Stomach smooth muscle (tissue), 2 donors: ENCODE measurements at regions not wholly inside any gene's neighbourhood (a gene's known extent, or its start where the extent isn't known, plus 50 kb on each side); places are given as distances from the start of the nearest gene placed in this dataset.

Experiments used
- H3K27ac ChIP-seq: one replicate; pipeline ENCODE4 v1.7.0; 2013; ENCODE audit warnings: mild to moderate bottlenecking, low read length, inconsistent platforms
- H3K27me3 ChIP-seq, 2 donors: one replicate each; pipeline ENCODE4 v1.7.0; 2013; ENCODE audit warnings: low read length in 2 of 2; ENCODE audit not compliant: insufficient read depth in 2 of 2, control insufficient read depth in 1 of 2
- H3K36me3 ChIP-seq, 2 donors: one replicate each; pipeline ENCODE4 v1.7.0; 2013; ENCODE audit warnings: low read length in 2 of 2; ENCODE audit not compliant: control insufficient read depth in 2 of 2, insufficient read depth in 2 of 2
- H3K4me1 ChIP-seq: one replicate; pipeline ENCODE4 v1.7.0; 2013; ENCODE audit warnings: low read length; ENCODE audit not compliant: control insufficient read depth, insufficient read depth
- H3K4me3 ChIP-seq, 2 donors: one replicate each; pipeline ENCODE4 v1.7.0; 2013; ENCODE audit warnings: low read length in 2 of 2
- H3K9ac ChIP-seq, 2 donors: one replicate each; pipeline ENCODE4 v1.7.0; 2013; ENCODE audit warnings: low read length in 2 of 2, mild to moderate bottlenecking in 1 of 2
- H3K9me3 ChIP-seq, 2 donors: one replicate each; pipeline ENCODE4 v1.7.0; 2013; ENCODE audit warnings: low read length in 2 of 2; ENCODE audit not compliant: control insufficient read depth in 2 of 2
- donor health status: healthy.
- donor health status: Pancreatic carcinoma.

DNA sequence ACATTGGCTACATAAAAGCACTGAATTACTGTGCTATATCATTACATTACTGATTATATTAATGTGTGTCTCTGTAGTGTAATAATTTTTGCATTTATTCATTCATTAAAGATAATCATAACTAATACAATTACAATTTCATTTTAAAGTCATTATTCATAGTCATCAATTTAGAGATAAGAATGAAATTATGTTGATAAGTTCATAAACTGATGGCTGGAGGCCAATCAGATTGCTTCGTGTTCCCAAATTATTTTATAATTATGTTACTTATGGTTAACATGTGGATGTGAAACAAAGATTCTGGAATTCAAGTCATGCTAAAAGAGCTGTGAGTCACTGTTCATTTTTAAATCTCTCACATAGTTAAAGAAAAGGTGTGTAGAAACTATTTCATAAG is 223.4 kb upstream of the HAND2 start:
- Histone ChIP-seq H3K4me1 (no peaks in the 10 kb centered on the region), H3K36me3 (no peaks in the 10 kb centered on the region), H3K27me3 (no peaks in the 10 kb centered on the region), H3K27ac (no peak overlapping the region), H3K9me3 (no peaks in the 10 kb centered on the region), H3K4me3 (no peak overlapping the region), H3K9ac (no peak overlapping the region)

DNA sequence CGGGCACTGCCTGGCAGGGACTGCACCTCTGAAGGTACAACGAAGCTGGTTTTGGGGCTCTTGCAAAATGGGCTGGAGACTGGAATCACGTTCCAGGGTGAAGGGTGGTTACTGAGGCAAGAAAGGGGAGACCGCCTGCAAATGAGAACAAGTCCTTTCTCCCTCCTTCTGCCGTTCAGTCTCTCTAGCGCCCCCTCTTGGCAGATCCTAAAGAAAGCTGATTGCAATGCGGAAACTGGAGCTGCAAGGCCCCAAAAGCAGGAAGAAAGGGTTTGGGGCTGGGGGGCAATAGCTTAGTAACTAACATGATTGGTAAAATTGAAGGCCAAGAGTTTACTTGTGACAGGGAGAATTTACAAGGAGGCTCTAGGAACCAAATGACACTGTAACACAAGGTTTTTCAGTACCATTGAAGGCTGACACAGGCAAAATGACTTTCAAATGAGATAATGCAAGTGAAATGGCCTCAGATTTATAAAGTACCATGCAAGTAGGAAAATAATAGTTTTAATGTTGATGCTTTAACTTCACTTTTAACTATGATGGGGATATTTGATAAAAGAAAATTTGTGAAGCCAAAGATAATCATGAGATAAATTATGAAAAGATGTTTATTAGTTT is 222.7 kb upstream of the HAND2 start:
- Histone ChIP-seq H3K36me3 (no peaks in the 10 kb centered on the region), H3K9ac (no peak overlapping the region), H3K4me3 (no peak overlapping the region), H3K27me3 (no peaks in the 10 kb centered on the region), H3K4me1 (no peaks in the 10 kb centered on the region), H3K9me3 (no peaks in the 10 kb centered on the region), H3K27ac (no peak overlapping the region)

DNA sequence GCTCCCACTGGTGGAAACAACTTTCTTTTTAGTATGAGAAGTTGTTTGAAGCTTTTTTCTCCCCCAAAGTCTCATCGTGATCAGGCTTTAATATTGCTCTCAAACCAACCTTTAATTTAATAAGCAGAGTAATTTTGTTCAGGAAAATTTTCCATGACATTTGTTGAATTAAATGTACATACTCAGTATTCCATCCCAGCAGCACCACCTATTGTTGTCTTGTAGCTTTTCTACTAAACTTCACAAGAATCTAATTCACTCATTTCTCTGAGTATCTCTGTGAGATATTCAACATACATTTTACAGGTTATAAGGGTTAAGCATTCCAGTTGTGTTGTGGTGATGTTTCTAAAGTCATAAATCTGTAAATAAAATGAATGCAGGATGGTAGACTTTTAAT is 218.3 kb upstream of the HAND2 start:
- no peaks in the 10 kb centered on the region for H3K27me3 ChIP-seq
- no peak overlapping the region for H3K9ac ChIP-seq
- no peaks in the 10 kb centered on the region for H3K4me1 ChIP-seq
- H3K27ac ChIP-seq, result no peak overlapping the region
- H3K4me3 ChIP-seq, result no peak overlapping the region
- H3K9me3 ChIP-seq, result no peaks in the 10 kb centered on the region
- no peaks in the 10 kb centered on the region for H3K36me3 ChIP-seq

DNA sequence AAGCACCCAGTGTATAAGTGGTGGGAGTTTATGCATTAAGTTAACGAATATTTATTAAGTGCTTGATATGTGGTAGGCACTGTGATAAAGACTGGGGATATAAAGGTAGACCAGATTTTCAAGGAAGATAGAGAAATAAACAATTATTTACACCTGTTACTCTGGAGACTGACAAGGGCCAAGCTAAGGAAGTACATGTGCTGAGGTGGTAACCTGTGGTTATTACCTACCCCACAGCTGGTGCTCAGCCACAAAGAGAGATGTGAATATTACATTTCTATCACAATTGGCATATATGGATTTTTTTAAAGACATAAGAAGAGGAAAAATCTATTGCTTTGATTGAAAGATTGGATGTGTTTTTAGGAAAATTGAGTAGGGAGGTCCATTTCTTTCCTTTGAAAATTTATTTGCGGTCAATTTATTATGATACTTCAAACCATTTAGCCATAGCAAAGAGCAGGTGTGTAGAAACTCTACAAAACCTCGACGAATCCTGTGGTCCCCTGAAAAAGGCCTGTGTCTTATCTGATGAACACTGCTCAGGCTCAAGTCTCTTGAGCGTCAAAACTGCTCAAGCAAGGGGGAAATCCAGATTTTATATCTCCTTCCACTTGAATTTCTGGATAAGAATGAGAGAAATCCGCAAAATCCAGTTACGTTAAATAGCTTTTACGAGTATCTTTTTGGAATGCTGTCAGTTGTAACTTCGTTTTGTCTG is 217.7 kb upstream of the HAND2 start:
- Histone ChIP-seq H3K4me1 (no peaks in the 10 kb centered on the region), H3K4me3 (no peak overlapping the region), H3K27ac (no peak overlapping the region), H3K36me3 (no peaks in the 10 kb centered on the region), H3K9ac (no peak overlapping the region), H3K27me3 (no peaks in the 10 kb centered on the region), H3K9me3 (no peaks in the 10 kb centered on the region)

DNA sequence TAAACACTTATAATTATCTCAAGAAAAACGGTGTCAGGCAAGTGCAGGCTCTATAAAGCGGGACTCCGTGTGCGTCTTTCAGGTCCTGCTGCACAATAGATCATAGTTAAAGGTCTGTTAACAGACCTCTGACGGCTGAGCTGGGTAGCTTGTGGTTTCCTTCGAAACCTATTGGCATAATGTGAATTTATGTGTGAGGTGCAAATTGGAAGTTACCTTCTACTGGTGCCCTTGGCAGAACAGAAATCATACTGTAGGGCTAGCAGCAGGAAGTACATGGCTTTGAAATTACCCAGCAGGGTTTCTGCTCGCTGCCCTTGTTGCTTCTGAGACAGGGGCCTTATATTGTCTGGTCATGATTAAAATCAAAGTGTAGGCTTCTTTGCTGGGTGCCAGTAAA is 216.4 kb upstream of the HAND2 start:
- no peaks in the 10 kb centered on the region for H3K9me3 ChIP-seq
- H3K4me1 ChIP-seq, result no peaks in the 10 kb centered on the region
- no peak overlapping the region for H3K9ac ChIP-seq
- no peak overlapping the region for H3K27ac ChIP-seq
- no peak overlapping the region for H3K4me3 ChIP-seq
- no peaks in the 10 kb centered on the region for H3K27me3 ChIP-seq
- H3K36me3 ChIP-seq, result no peaks in the 10 kb centered on the region

DNA sequence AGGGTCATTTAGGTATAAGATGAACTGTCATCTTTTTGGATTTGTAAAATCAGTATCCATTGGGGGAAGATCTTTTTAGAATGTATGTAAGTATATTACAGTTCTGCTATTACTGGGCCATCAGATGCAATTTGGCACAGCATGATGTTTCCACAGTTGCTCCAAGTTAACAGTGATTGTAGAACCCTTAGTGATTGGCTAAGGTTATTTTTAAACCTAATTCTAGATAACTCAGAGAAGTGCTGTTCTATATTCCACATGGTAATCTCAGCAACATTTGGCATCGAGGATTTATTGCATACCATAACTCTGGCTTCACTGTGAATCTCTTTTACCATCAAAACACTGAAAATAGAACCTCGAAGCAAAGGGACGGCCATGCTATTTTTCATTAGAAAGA is 215.7 kb upstream of the HAND2 start:
- Histone ChIP-seq H3K9ac (no peak overlapping the region), H3K27me3 (no peaks in the 10 kb centered on the region), H3K36me3 (no peaks in the 10 kb centered on the region), H3K4me3 (no peak overlapping the region), H3K4me1 (no peaks in the 10 kb centered on the region), H3K9me3 (no peaks in the 10 kb centered on the region), H3K27ac (no peak overlapping the region)

DNA sequence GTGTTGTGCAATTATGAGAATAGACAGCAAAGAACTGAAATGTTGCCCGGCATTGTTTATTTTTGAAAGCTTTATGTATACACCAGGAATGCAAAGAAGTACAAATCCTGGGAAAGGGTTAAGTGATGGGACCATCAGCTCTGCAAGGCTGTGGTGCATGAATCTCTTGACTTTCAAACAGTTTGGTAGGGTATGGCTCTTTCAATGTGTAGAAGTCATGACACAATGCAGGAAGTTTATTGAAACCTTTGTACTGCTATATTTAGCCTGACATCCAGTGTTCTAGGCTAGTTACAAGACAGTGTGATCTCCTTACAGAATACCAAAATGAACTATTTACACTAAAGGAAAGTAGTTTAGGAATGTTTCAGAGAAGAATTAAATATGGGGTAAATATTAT is 206.8 kb upstream of the HAND2 start:
- Histone ChIP-seq H3K9me3 (no peaks in the 10 kb centered on the region), H3K36me3 (no peaks in the 10 kb centered on the region), H3K9ac (no peak overlapping the region), H3K4me3 (no peak overlapping the region), H3K27ac (no peak overlapping the region), H3K4me1 (no peaks in the 10 kb centered on the region), H3K27me3 (no peaks in the 10 kb centered on the region)

DNA sequence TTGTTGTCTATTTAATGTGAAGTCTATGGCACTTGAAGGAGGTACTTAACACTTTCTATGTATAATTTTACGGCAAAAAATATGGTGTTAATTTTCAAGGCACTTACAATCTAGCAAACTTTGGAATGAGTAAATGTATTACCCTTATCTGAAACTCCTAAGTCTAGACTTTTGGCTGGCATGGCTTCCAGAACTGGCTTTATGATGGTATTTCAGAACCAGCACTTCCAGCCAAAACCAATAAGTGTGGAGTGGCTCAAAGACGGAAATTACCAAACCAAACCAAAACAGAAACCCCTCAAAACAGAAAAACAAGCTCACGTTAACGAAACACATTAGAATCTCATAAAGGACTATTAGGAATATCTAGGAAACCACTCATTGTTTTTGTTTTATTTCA is 205.6 kb upstream of the HAND2 start:
- H3K9me3 ChIP-seq, result no peaks in the 10 kb centered on the region
- no peaks in the 10 kb centered on the region for H3K4me1 ChIP-seq
- no peaks in the 10 kb centered on the region for H3K36me3 ChIP-seq
- no peak overlapping the region for H3K4me3 ChIP-seq
- H3K27ac ChIP-seq, result no peak overlapping the region
- H3K27me3 ChIP-seq, result no peaks in the 10 kb centered on the region
- H3K9ac ChIP-seq, result no peak overlapping the region

DNA sequence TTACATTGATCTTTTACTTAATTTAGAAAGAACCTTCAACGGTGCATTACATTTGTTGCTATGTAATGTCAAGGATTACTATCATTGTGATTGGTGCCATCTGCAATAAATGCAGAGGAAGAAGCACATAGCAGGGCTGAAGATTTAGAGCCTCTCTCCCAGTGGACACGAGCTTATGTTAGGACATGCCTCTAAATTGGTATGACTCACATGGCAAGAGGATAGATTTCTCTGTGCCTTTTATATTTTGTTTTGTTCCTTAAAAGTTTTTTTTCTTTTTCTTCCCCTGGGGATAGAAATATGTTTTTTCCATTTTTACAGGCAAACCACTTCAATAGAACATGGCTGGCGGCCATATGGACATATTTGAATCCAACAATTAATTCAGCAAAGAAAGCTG is 205.0 kb upstream of the HAND2 start:
- no peak overlapping the region for H3K27ac ChIP-seq
- no peaks in the 10 kb centered on the region for H3K36me3 ChIP-seq
- H3K4me3 ChIP-seq, result no peak overlapping the region
- H3K27me3 ChIP-seq, result no peaks in the 10 kb centered on the region
- H3K4me1 ChIP-seq, result no peaks in the 10 kb centered on the region
- no peak overlapping the region for H3K9ac ChIP-seq
- no peaks in the 10 kb centered on the region for H3K9me3 ChIP-seq

DNA sequence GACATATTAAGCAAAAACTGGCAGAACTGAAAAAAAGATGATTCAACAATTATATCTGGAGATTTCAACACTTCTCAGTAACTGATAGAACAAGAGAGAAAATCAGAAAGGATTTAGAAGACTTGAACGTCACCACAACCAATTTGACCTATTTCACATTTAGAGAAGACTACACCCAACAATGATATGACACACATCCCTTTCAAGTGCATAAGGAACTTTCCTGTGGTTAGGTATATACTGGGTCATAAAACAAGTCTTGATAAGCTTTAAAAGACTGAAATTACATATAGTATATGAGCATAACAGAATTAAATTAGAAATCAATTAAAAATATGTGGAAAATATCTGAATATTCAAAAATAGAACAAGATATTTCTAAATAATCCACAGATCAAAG is 201.2 kb upstream of the HAND2 start:
- Histone ChIP-seq H3K36me3 (no peaks in the 10 kb centered on the region), H3K4me1 (no peaks in the 10 kb centered on the region), H3K4me3 (no peak overlapping the region), H3K27me3 (no peaks in the 10 kb centered on the region), H3K27ac (no peak overlapping the region), H3K9ac (no peak overlapping the region), H3K9me3 (no peaks in the 10 kb centered on the region)

DNA sequence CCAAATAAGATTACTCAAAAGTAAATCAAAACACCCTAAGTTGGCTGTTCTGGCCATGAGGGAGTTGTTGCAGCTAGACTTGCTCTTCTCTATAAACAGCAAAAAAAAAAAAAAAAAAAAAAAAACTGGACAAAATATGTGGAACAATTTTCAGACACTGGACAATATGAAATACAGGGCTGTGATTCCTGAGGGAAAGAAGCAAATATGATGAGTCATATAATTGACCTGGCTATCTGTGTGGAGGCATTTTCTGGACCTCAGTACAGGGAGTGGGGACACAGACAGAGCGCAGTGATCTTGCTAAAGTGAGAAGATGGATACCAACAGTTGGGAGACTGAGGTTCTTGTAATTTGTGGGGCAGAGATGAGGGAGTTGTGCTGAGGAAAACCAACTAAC is 192.0 kb upstream of the HAND2 start:
- no peaks in the 10 kb centered on the region for H3K27me3 ChIP-seq
- H3K4me3 ChIP-seq, result no peak overlapping the region
- no peaks in the 10 kb centered on the region for H3K9me3 ChIP-seq
- H3K36me3 ChIP-seq, result no peaks in the 10 kb centered on the region
- no peak overlapping the region for H3K9ac ChIP-seq
- no peaks in the 10 kb centered on the region for H3K4me1 ChIP-seq
- H3K27ac ChIP-seq, result no peak overlapping the region
